ENCODE measurements at regions not wholly inside any gene's neighbourhood (a gene's known extent, or its start where the extent isn't known, plus 50 kb on each side); places are given as distances from the start of the nearest gene placed in this dataset.
"Not testable (repeated sequence)": the region's sequence is repeated elsewhere in the genome, so short reads cannot be mapped to it uniquely, and the experiment has no call there.

DNA sequence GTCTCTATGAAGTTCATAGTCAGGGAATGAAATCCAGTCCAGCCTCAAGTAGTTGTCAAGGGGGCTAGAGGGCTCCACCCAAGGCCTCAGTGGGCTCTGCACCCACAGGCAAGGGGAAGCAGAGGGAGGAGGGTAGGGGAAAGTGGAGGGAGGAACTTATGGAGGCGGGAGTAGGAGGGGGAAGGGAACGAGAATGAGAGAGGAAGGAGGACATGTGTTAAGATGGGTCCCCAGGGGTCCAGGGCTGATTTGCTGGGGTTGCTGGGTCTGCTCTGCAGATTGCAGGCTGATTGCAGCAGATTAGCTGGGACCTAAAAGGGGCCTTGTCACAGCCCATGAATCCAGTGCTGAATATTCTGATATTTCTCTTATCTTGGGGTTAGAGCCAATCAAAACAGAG, 166.9 kb upstream of the IL12B start:
- no peak overlapping the region for H3K27ac ChIP-seq (ENCODE audit: low read depth in 1 of 2, low read length in 1 of 2)
- TF ChIP-seq, protein P1, sequence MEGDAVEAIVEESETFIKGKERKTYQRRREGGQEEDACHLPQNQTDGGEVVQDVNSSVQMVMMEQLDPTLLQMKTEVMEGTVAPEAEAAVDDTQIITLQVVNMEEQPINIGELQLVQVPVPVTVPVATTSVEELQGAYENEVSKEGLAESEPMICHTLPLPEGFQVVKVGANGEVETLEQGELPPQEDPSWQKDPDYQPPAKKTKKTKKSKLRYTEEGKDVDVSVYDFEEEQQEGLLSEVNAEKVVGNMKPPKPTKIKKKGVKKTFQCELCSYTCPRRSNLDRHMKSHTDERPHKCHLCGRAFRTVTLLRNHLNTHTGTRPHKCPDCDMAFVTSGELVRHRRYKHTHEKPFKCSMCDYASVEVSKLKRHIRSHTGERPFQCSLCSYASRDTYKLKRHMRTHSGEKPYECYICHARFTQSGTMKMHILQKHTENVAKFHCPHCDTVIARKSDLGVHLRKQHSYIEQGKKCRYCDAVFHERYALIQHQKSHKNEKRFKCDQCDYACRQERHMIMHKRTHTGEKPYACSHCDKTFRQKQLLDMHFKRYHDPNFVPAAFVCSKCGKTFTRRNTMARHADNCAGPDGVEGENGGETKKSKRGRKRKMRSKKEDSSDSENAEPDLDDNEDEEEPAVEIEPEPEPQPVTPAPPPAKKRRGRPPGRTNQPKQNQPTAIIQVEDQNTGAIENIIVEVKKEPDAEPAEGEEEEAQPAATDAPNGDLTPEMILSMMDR (IDR thresholded peaks at IDR 0.05; ENCODE audit: control extremely low read depth, extremely low read depth) = no peak
- no peaks in the 10 kb centered on the region for H3K9me3 ChIP-seq (ENCODE audit: control insufficient read depth in 4 of 4, insufficient read depth in 3 of 4, low read length in 3 of 4)
- DNase-seq (no peak), ATAC-seq (ENCODE audit: insufficient read depth, low FRiP score) (no peak)
- H3K36me3 ChIP-seq (ENCODE audit: control insufficient read depth in 4 of 4, insufficient read depth in 4 of 4, low read length in 4 of 4) = no peaks in the 10 kb centered on the region
- no peaks in the 10 kb centered on the region for H3K27me3 ChIP-seq (ENCODE audit: control insufficient read depth in 3 of 3, insufficient read depth in 3 of 3, low read length in 2 of 3)
- no peak overlapping the region for H3K4me3 ChIP-seq
- H3K4me1 ChIP-seq (ENCODE audit: control insufficient read depth in 5 of 5, insufficient read depth in 5 of 5, low read length in 5 of 5) = no peaks in the 10 kb centered on the region
- 46 to 47% methylated on average over 2 of the region's 2 CpGs for WGBS, 2 donors
- H3K9ac ChIP-seq (ENCODE audit: insufficient read depth in 1 of 2, low read length in 2 of 2) = no peak overlapping the region

DNA sequence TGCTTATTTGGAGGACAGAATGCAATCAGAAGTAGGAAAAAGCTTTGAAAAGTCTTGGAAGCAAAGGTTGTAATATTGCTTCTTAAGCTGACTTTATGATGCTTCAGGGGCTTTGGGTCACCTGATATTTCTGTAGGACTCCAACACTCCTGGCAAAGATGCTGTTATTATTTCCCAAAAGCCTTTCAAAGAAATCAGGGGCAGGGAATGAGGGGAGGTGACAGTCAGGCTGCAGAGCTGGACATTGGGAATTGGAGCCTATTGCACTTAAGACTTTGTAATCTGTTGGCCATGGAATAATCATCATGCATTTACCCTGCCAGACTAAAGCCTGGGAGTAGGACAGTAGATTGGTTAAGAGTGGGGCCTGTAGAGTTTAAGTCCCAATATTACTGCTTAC, 168.3 kb upstream of the IL12B start:
- peaks cover 0 to 4% (median 0%) of the 10 kb centered on the region in 5 donors for H3K4me1 ChIP-seq (ENCODE audit: control insufficient read depth in 5 of 5, insufficient read depth in 5 of 5, low read length in 5 of 5)
- no peak overlapping the region for H3K4me3 ChIP-seq
- H3K36me3 ChIP-seq (ENCODE audit: control insufficient read depth in 4 of 4, insufficient read depth in 4 of 4, low read length in 4 of 4) = no peaks in the 10 kb centered on the region

DNA sequence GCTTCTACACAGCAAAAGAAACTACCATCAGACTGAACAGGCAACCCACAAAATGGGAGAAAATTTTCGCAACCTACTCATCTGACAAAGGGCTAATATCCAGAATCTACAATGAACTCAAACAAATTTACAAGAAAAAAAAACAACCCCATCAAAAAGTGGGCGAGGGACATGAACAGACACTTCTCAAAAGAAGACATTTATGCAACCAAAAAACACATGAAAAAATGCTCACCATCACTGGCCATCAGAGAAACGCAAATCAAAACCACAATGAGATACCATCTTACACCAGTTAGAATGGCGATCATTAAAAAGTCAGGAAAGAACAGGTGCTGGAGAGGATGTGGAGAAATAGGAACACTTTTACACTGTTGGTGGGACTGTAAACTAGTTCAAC, 171.8 kb upstream of the IL12B start:
- H3K27ac ChIP-seq (ENCODE audit: low read depth in 1 of 2, low read length in 1 of 2); DNase-seq; H3K36me3 ChIP-seq (ENCODE audit: control insufficient read depth in 4 of 4, insufficient read depth in 4 of 4, low read length in 4 of 4); H3K9ac ChIP-seq (ENCODE audit: insufficient read depth in 1 of 2, low read length in 2 of 2); ATAC-seq (ENCODE audit: insufficient read depth, low FRiP score); H3K27me3 ChIP-seq (ENCODE audit: control insufficient read depth in 3 of 3, insufficient read depth in 3 of 3, low read length in 2 of 3); H3K9me3 ChIP-seq (ENCODE audit: control insufficient read depth in 4 of 4, insufficient read depth in 3 of 4, low read length in 3 of 4); H3K4me3 ChIP-seq: not testable (repeated sequence)
- WGBS, 2 donors = 92 to 95% methylated on average over 3 to 4 of the region's 4 CpGs
- H3K4me1 ChIP-seq (ENCODE audit: control insufficient read depth in 5 of 5, insufficient read depth in 5 of 5, low read length in 5 of 5) = peaks cover 1 to 16% (median 11%) of the 10 kb centered on the region in 5 donors

More for the DNA sequence above, 168.3 kb upstream of the IL12B start:
- DNase-seq (no peak), ATAC-seq (ENCODE audit: insufficient read depth, low FRiP score) (no peak)
- H3K27me3 ChIP-seq (ENCODE audit: control insufficient read depth in 3 of 3, insufficient read depth in 3 of 3, low read length in 2 of 3) = no peaks in the 10 kb centered on the region
- no peak overlapping the region for H3K27ac ChIP-seq (ENCODE audit: low read depth in 1 of 2, low read length in 1 of 2)
- TF ChIP-seq, protein P1 (IDR thresholded peaks at IDR 0.05; ENCODE audit: control extremely low read depth, extremely low read depth) = no peak
- H3K9me3 ChIP-seq (ENCODE audit: control insufficient read depth in 4 of 4, insufficient read depth in 3 of 4, low read length in 3 of 4) = no peaks in the 10 kb centered on the region
- H3K9ac ChIP-seq (ENCODE audit: insufficient read depth in 1 of 2, low read length in 2 of 2) = no peak overlapping the region

DNA sequence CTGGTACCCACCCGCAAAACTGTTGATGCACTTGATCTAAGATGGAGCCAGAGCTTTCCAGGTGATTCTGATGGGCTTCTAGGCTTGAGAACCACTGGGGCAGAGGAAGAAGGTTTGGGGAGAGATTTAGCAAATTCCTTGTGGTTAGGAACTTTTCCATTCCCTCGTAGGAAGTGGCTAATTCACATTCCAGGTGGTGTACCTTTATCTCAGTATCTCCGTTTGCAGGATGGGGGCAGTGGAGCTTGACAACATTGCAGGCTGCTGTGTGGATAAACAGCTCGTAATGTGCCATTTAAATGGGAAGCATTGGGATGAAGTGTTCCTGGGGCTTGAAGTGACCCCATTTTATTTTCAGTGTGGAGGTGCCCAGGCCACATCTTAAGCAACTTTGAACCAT, 172.9 kb upstream of the IL12B start:
- Histone ChIP-seq H3K4me1 (ENCODE audit: control insufficient read depth in 5 of 5, insufficient read depth in 5 of 5, low read length in 5 of 5) (peaks cover 1 to 16% (median 11%) of the 10 kb centered on the region in 5 donors), H3K9ac (ENCODE audit: insufficient read depth in 1 of 2, low read length in 2 of 2) (no peak overlapping the region), H3K4me3 (no peak overlapping the region), H3K27ac (ENCODE audit: low read depth in 1 of 2, low read length in 1 of 2) (no peak overlapping the region), H3K36me3 (ENCODE audit: control insufficient read depth in 4 of 4, insufficient read depth in 4 of 4, low read length in 4 of 4) (no peaks in the 10 kb centered on the region), H3K27me3 (ENCODE audit: control insufficient read depth in 3 of 3, insufficient read depth in 3 of 3, low read length in 2 of 3) (no peaks in the 10 kb centered on the region), H3K9me3 (ENCODE audit: control insufficient read depth in 4 of 4, insufficient read depth in 3 of 4, low read length in 3 of 4) (no peaks in the 10 kb centered on the region)
- 85 to 93% methylated on average over 4 of the region's 4 CpGs for WGBS, 2 donors
- TF ChIP-seq, protein P1 (IDR thresholded peaks at IDR 0.05; ENCODE audit: control extremely low read depth, extremely low read depth) = no peak
- ATAC-seq (ENCODE audit: insufficient read depth, low FRiP score) = no peak
- DNase-seq = no peak
